Glomerular visceral epithelial cell (primary cell): ENCODE measurements at regions not wholly inside any gene's neighbourhood (a gene's known extent, or its start where the extent isn't known, plus 50 kb on each side); places are given as distances from the start of the nearest gene placed in this dataset.
"Not testable (repeated sequence)": the region's sequence is repeated elsewhere in the genome, so short reads cannot be mapped to it uniquely, and the experiment has no call there.

Experiments used
- DNase-seq: peaks from one replicate; pipeline ENCODE4 v3.0.0-alpha.2; 2016; ENCODE audit errors: extremely low spot score

- DNase-seq, result no peak
These were observed 171.5 kb downstream of the EVA1A start for GRCh38 chr2:75389271-75389670.

- DNase-seq, result no peak
These were observed 179.7 kb downstream of the EVA1A start for GRCh38 chr2:75381032-75381431.

GRCh38 chr2:75379476-75380210 lies 180.3 kb upstream of the TACR1 start:
- no peak for DNase-seq

DNA sequence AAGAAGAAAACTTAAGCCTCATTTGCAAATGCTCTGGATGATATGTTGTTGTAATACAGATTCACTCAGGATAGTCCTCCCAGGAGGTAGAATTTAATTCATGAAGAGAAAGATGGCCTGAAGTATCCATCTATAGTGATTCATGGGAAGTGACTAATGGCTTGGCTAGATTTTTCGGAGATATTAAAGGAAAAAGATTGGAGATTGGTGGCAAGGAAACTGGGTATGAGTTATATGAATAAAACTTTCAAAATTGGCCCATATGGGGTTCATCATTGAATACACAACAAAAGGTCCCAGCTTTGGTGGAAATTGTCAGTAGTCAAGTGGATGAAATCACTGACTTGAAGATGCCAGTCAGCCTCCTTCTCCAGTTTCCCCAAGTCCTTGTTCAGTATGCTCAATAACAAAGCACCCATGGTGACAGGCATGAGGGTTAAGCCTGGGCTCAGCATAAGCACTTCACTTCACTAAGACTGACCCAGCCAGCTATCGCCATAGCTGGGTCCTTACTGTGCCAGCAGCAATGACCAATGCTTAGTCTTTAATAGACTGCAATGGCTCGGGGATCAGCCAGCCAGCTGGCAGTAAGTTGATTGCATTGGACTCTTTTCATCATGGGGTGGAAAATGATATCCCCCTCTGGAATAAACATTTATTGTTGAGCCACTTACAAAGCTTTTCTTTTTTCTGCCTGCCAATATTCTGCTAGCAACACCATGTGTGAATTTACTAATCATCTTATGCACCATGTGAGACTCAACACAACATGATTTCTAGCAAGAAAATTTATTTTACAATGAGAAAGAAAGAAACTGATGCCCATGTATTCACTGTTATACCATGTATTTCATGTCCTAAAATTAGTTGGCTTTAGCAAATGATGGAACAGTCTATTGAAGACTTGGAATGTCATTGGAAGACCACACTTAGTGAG lies 176.6 kb upstream of the TACR1 start:
- DNase-seq, result no peak

GRCh38 chr2:75374414-75374957 lies 175.2 kb upstream of the TACR1 start:
- DNase-seq, result not testable (repeated sequence)

DNA sequence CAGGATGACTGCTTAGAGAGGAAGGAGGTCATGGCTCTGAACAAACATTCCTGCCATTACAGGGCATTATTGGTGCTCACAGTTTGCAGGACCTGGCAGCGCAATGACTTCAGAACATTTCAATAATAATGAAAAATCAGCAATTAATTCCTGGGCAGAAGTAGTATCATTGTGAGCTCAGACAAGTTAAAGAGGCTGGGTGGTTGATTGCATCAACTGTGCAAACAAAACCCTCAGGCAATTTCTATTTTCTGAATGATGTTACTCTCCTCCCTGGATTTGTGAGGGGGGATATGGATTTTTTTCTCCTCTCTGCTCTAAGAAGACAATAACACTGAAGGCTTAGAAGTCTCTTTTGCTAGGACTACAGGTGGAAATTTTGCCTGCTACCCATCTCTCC lies 168.1 kb upstream of the TACR1 start:
- no peak for DNase-seq

GRCh38 chr2:75361486-75361885 lies 162.2 kb upstream of the TACR1 start:
- no peak for DNase-seq

DNA sequence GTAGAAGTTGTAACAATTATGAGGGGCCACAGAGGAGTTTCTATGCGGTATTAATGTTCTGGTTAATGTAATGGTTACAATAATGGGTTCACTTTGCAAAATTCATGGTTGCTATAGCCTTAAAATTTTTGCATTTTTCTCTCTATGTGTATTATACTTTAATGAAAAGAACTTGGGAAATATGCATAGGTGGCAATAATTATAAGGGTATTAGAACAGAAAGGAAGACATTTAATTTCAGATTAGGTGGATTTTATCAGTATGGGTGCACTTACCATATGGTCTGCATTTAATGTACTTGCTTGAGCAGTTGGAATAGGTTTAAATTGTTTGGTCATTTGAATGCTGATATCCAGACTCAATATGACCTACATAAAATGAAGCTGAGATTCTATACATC lies 161.6 kb upstream of the TACR1 start:
- DNase-seq, result no peak

DNA sequence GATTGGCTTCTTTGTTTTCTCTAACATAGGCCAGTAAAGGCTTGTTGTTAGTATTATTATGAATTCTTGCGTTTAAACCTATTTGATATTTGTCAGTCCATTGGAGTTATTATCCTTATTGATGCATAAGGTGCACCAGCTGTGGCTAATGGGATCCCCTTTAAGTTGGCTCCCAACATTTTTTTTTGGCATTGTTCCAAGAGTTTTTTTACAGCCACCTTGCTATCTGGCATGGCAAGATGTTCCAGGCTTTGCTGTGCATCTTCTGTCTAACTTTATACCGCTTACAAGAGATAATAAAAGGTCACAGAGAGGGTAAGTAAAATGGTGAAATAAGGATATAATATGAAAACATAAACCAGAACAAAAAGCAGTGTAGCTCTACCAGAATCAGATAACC lies 157.5 kb upstream of the TACR1 start:
- DNase-seq, result no peak

DNA sequence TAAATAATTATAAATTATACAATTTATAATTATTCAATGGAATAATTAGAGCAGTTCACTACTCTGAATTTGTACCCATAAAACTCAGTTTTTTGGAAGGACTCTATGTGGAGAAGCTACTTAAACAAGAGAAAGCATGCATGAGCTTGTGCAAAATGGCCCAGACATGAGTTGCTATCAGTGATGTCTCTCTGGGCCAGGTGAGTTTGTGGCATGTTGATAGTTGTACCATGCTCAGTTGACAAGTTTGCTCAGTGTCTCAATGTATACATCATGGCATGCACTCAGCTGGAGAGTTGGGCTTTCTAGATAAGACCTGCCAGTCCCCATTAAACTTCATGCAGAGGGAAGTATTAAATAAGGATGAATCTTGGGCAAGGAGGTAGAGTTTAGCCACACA lies 153.8 kb upstream of the TACR1 start:
- DNase-seq, result no peak

DNA sequence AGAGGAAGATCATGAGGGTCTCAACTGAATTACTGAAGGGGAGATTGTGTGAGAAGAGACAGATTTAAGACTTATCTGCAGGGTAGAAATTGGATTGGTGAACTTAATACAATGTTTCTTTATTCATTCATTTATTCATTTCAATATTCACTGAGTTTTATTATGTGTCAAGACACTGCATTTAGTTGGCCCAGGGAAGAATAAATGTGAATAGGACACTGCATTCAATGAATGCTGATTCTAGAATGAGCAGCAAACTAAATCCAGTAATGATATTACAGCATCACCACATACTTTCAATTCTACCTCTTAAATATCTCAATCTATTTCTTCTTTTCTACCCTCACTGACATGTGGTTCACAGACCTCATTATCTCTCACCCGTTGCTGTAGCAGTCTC lies 149.0 kb upstream of the TACR1 start:
- no peak for DNase-seq

GRCh38 chr2:75344146-75344545 lies 144.8 kb upstream of the TACR1 start:
- no peak for DNase-seq

GRCh38 chr2:75342504-75343175 lies 143.3 kb upstream of the TACR1 start:
- no peak for DNase-seq

DNA sequence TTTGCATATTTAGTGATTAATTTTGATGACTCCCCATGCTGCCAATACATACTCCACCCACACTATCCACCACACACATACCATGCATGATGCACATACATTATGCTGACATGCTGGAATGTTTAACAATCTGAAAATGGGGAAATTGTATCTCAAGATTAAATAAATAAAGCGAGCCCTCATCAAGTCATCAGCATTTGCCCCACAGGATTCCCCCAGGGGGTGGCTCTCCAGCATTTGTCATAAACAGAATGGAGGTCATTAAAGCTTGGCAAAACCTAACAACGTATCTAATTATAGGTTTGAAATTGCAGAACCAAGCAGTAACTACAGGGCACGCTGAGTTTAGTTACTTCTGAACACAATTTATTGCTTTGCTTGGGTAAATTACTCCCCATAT lies 141.2 kb upstream of the TACR1 start:
- DNase-seq, result no peak

DNA sequence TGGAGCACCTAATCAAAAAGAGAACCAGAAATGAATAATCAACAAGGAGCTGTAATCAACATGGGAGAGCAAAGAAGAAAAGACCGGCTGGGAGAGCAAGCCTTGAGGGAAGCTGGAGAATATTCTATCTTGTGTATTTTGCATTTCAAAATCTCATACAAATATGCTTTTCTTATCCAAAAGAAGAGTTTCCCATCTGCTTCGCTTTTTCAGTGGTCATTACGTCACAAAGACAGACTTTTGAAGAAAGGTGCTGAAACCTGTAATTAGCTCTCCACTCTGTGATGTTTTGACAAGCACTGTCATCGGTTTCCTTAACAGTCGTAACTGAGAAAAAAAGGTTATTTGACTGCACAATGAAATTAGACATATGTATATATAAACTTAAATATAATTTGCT lies 139.1 kb upstream of the TACR1 start:
- DNase-seq, result no peak

- DNase-seq, result no peak
These were observed 138.3 kb upstream of the TACR1 start for GRCh38 chr2:75337619-75338018.

DNA sequence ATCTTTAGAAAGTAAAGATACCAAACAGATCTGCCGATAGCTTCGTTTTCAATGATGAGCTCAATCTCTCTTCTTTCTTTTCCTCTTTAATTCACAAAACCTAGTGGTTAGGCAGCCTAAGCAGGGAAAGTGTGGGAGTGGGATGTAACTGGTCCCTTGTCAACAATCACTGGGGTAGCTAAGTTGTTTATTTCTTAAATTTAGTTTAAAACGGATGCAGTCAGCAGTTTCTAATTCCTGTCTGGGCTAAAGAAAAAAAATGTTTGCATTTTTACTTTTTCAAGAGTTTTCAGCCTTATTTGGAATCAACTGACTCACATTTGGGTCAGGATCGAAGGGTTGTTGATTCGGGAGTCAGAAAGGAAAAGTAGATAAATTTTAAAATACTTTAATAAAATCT lies 137.7 kb upstream of the TACR1 start:
- DNase-seq, result no peak

GRCh38 chr2:75336451-75336850 lies 137.1 kb upstream of the TACR1 start:
- no peak for DNase-seq

DNA sequence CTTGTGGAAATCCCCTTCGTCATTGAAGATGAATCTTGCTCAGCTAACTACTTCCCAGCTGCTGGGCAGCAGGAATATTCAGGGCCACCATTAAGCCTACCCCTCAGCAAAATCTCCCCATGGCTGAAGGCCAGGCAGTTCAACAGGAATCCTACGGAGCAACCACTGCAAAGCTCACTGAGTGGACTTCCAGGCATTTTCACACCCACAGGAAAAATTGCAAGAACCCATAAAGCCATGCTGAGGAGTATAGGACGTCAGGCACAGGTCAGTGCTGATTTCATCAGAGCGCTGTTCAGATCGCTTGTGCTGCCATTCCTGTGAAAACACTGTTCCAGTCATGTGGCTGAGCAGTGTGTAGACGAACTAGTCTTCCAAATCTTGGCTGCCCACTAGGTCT lies 134.8 kb upstream of the TACR1 start:
- no peak for DNase-seq

DNA sequence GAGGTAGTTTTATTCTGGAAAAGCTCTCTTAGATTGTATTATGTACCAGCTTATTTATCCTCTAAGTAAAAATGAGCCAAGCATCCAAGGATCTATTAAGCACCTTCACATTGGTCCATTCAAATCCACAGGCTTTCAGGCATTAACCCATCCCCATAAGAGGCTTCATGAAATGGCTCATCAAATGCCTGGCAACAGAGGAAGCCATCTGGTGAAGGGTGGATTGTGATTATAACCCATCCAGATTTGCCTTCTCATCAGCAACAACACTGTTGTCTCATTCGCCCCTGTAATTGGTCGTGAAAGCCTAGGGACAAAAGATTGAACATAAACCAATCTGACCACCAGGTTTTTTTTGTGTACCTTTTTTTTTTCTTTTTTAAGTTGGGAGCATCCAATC lies 134.3 kb upstream of the TACR1 start:
- no peak for DNase-seq

DNA sequence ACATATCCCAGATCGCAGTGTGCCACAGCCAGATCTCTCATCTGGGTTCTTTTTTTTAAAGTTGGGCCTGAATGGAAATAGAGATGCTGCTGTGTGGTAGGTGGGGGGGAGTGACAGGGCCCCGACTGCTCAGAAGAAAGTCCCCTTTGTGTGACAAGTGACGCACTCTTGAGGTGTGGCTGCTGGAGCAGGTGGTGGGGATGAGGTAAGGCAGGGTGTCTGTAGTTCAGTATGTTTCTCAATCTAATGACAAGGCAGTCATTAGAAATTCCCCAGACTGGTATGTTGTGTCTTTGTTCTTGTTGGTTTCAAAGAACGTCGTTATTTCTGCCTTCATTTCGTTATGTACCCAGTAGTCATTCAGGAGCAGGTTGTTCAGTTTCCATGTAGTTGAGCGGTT lies 128.8 kb upstream of the TACR1 start:
- no peak for DNase-seq

GRCh38 chr2:75327334-75327733 lies 128.0 kb upstream of the TACR1 start:
- no peak for DNase-seq
